ENCODE measurements at regions not wholly inside any gene's neighbourhood (a gene's known extent, or its start where the extent isn't known, plus 50 kb on each side); places are given as distances from the start of the nearest gene placed in this dataset.
"Not testable (repeated sequence)": the region's sequence is repeated elsewhere in the genome, so short reads cannot be mapped to it uniquely, and the experiment has no call there.

- DNase-seq (ENCODE audit: low read depth): no peak
These were observed 57.6 kb upstream of the FAM171A1 start for GRCh38 chr10:15428681-15429080.

GRCh38 chr10:15427843-15428414, 56.8 kb upstream of the FAM171A1 start:
- DNase-seq (ENCODE audit: low read depth): no peak

- DNase-seq (ENCODE audit: low read depth): no peak
These were observed 55.5 kb upstream of the FAM171A1 start for GRCh38 chr10:15426558-15426957.

- DNase-seq (ENCODE audit: low read depth): no peak
These were observed 55.0 kb upstream of the FAM171A1 start for GRCh38 chr10:15426115-15426514.

GRCh38 chr10:15421875-15422274, 50.8 kb upstream of the FAM171A1 start:
- DNase-seq (ENCODE audit: low read depth): not testable (repeated sequence)
